Trophoblast cell (in vitro differentiated cells and primary cell): ENCODE measurements at regions not wholly inside any gene's neighbourhood (a gene's known extent, or its start where the extent isn't known, plus 50 kb on each side); places are given as distances from the start of the nearest gene placed in this dataset.
"Not testable (repeated sequence)": the region's sequence is repeated elsewhere in the genome, so short reads cannot be mapped to it uniquely, and the experiment has no call there.

Experiments
- DNase-seq, 2 donors: peaks; one replicate each; pipeline ENCODE4 v3.0.0-alpha.2; 2016
- H2AFZ ChIP-seq: 2 replicates; pipeline ENCODE4 v1.6.1; 2013; ENCODE audit warnings: low read length, moderate library complexity, mild to moderate bottlenecking; ENCODE audit not compliant: insufficient read depth, poor library complexity
- H2AK5ac ChIP-seq: 2 replicates; pipeline ENCODE4 v1.6.1; 2013; ENCODE audit warnings: mild to moderate bottlenecking, low read length
- H2BK120ac ChIP-seq: 2 replicates; pipeline ENCODE4 v1.6.1; 2013; ENCODE audit warnings: low read length, mild to moderate bottlenecking, moderate library complexity; ENCODE audit not compliant: insufficient read depth, poor library complexity
- H2BK12ac ChIP-seq: 2 replicates; pipeline ENCODE4 v1.6.1; 2013; ENCODE audit warnings: mild to moderate bottlenecking, low read length, moderate library complexity
- H2BK5ac ChIP-seq: 2 replicates; pipeline ENCODE4 v1.6.1; 2013; ENCODE audit warnings: low read length, low read depth, moderate library complexity, mild to moderate bottlenecking; ENCODE audit not compliant: poor library complexity
- H3K14ac ChIP-seq: 2 replicates; pipeline ENCODE4 v1.6.1; 2013; ENCODE audit warnings: mild to moderate bottlenecking, low read length
- H3K18ac ChIP-seq: 2 replicates; pipeline ENCODE4 v1.6.1; 2013; ENCODE audit warnings: mild to moderate bottlenecking, low read length
- H3K23ac ChIP-seq: 2 replicates; pipeline ENCODE4 v1.6.1; 2013; ENCODE audit warnings: low read length
- H3K27ac ChIP-seq: 2 replicates; pipeline ENCODE4 v1.5.1; 2013; ENCODE audit warnings: low read depth, mild to moderate bottlenecking, inconsistent platforms, low read length, moderate library complexity
- H3K27me3 ChIP-seq: 2 replicates; pipeline ENCODE4 v1.6.1; 2013; ENCODE audit warnings: inconsistent platforms, mild to moderate bottlenecking, low read length, moderate library complexity; ENCODE audit not compliant: insufficient read depth
- H3K36me3 ChIP-seq, 2 experiments: 1 replicate in 1 of 2; 2 replicates in 1 of 2; pipeline ENCODE4 v1.6.1; 2013; ENCODE audit warnings: low read length in 2 of 2, mild to moderate bottlenecking in 2 of 2, moderate library complexity in 1 of 2; ENCODE audit not compliant: insufficient read depth in 2 of 2, control insufficient read depth in 1 of 2
- H3K4ac ChIP-seq: 2 replicates; pipeline ENCODE4 v1.6.1; 2013; ENCODE audit warnings: low read depth, mild to moderate bottlenecking, low read length, moderate library complexity
- H3K4me1 ChIP-seq, 2 experiments: 1 replicate in 1 of 2; 2 replicates in 1 of 2; pipeline ENCODE4 v1.6.1; 2013; ENCODE audit warnings: low read length in 2 of 2, mild to moderate bottlenecking in 2 of 2, moderate library complexity in 1 of 2; ENCODE audit not compliant: insufficient read depth in 2 of 2, control insufficient read depth in 1 of 2
- H3K4me2 ChIP-seq: 2 replicates; pipeline ENCODE4 v1.6.1; 2013; ENCODE audit warnings: inconsistent platforms, mild to moderate bottlenecking, low read length, moderate library complexity
- H3K4me3 ChIP-seq: 2 replicates; pipeline ENCODE4 v1.5.1; 2013; ENCODE audit warnings: mild to moderate bottlenecking, low read depth, low read length, inconsistent platforms
- H3K79me1 ChIP-seq: one replicate; pipeline ENCODE4 v1.6.1; 2013; ENCODE audit warnings: low read length
- H3K79me2 ChIP-seq: 2 replicates; pipeline ENCODE4 v1.6.1; 2013; ENCODE audit warnings: low read length, mild to moderate bottlenecking; ENCODE audit not compliant: control insufficient read depth, insufficient read depth, poor library complexity
- H3K9ac ChIP-seq: 2 replicates; pipeline ENCODE4 v1.6.1; 2013; ENCODE audit warnings: mild to moderate bottlenecking, low read length
- H3K9me3 ChIP-seq: 2 replicates; pipeline ENCODE4 v1.6.1; 2013; ENCODE audit warnings: low read depth, mild to moderate bottlenecking, control low read depth, inconsistent platforms, low read length; ENCODE audit not compliant: insufficient read depth
- H4K12ac ChIP-seq: 2 replicates; pipeline ENCODE4 v1.6.1; 2013; ENCODE audit warnings: low read depth, mild to moderate bottlenecking, low read length, moderate library complexity
- H4K8ac ChIP-seq: 2 replicates; pipeline ENCODE4 v1.6.1; 2013; ENCODE audit warnings: low read depth, mild to moderate bottlenecking, low read length, moderate library complexity
- H4K91ac ChIP-seq: one replicate; pipeline ENCODE4 v1.6.1; 2013; ENCODE audit warnings: low read depth, mild to moderate bottlenecking, low read length, moderate library complexity
- WGBS: extraction: QIAGEN DNeasy Blood & Tissue Kit; methylation state at CpG from one replicate; pipeline ENCODE4 v1.1.7; 2013; ENCODE audit warnings: missing lambda C conversion rate; ENCODE audit not compliant: insufficient read length, insufficient coverage; ENCODE audit errors: extremely low coverage; 5-methylcytosine and 5-hydroxymethylcytosine counted together

DNA sequence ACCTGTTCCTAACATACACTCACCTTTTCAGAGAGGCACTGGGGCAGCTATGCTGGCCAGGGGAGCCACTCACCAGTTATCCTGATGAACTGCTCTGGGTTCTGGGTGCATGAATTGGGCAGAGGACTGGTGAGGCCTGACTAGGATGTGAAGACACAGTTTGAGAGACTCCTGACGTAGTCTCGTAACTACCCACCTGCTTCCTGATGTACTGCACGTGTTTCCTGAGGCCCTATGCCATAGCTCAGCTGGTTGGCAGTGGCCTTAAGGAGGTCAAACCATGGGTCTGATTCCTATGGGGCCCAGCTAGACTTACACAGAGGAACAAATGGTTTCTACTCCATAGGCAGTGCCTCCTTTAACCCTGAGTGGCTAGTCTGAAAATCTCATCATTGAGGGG is 351.7 kb upstream of the FRG2C start:
- not testable (repeated sequence) for H3K9ac ChIP-seq, H2BK120ac ChIP-seq, H4K12ac ChIP-seq, H3K23ac ChIP-seq, DNase-seq, H3K79me2 ChIP-seq, H3K36me3 ChIP-seq, H3K9me3 ChIP-seq, H3K4ac ChIP-seq, H4K91ac ChIP-seq, H3K4me2 ChIP-seq, H3K79me1 ChIP-seq, H2AK5ac ChIP-seq, H2AFZ ChIP-seq, H2BK5ac ChIP-seq, H3K14ac ChIP-seq, H4K8ac ChIP-seq, H3K27me3 ChIP-seq, H3K18ac ChIP-seq, H2BK12ac ChIP-seq, H3K27ac ChIP-seq, H3K4me3 ChIP-seq, H3K4me1 ChIP-seq
- WGBS, result no CpG with 5 or more reads among the region's 3 CpGs

DNA sequence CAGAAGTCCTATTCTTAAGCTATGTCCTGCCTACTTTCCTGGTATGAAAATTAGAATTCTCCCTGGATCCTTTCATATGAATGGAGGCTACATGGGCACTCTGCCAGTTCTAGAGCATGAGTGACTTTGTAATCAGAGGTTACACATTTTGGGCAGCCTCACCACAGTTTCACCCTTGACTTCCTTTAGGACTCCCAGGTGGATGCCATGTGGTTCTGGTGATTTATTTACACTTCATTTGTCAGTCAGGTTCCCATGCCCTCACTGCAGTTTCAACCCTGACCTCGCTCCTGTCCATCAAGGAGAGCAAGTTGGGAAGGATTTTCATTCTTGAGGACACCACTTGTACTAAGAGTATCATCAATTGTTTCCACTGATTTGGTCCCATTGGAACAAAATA is 344.4 kb upstream of the FRG2C start:
- whole genome bisulfite sequencing, result no CpG with 5 or more reads among the region's 1 CpG

DNA sequence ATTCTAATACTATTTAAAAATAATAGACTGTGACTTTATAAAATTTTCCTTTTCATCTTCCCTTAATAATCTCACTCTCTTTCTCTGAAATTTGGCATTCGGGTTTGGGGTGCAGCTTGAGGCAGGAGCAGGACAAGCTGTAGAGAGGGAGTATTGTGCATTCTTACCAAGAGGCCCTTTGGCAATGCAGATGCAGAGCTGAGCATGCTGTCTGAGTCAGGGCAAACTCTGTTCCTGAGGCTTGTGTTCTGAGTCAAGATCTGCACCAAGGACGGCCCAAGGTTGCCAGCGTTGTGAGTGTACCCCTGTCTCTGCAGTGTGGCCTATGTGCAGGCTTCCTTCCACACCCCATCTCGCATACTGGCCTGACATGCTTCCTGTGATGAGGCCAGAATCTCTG is 343.8 kb upstream of the FRG2C start:
- Histone ChIP-seq H2BK12ac (no peak overlapping the region), H3K27me3 (no peaks in the 10 kb centered on the region), H2AK5ac (no peak overlapping the region), H4K91ac (no peak overlapping the region), H3K79me2 (no peaks in the 10 kb centered on the region), H3K36me3 (no peaks in the 10 kb centered on the region), H3K79me1 (no peaks in the 10 kb centered on the region), H3K18ac (no peak overlapping the region), H2AFZ (no peak overlapping the region), H3K14ac (no peak overlapping the region), H3K9ac (no peak overlapping the region), H2BK5ac (no peak overlapping the region), H3K4ac (no peak overlapping the region), H3K4me2 (no peak overlapping the region), H3K23ac (no peak overlapping the region), H4K8ac (no peak overlapping the region), H4K12ac (no peak overlapping the region), H2BK120ac (no peak overlapping the region), H3K4me3 (no peak overlapping the region), H3K4me1 (no peaks in the 10 kb centered on the region), H3K27ac (no peak overlapping the region), H3K9me3 (no peaks in the 10 kb centered on the region)
- no CpG with 5 or more reads among the region's 4 CpGs for WGBS
- DNase-seq, result no peak

More for the DNA sequence above, 344.4 kb upstream of the FRG2C start:
- not testable (repeated sequence) for H3K27ac ChIP-seq, H2BK5ac ChIP-seq, DNase-seq, H2BK120ac ChIP-seq, H2BK12ac ChIP-seq, H3K4me1 ChIP-seq, H3K4me3 ChIP-seq, H3K36me3 ChIP-seq, H3K79me2 ChIP-seq, H3K4ac ChIP-seq, H4K8ac ChIP-seq, H4K12ac ChIP-seq, H3K27me3 ChIP-seq, H3K79me1 ChIP-seq, H3K4me2 ChIP-seq, H2AK5ac ChIP-seq, H3K18ac ChIP-seq, H3K9ac ChIP-seq, H2AFZ ChIP-seq, H3K9me3 ChIP-seq, H3K14ac ChIP-seq, H3K23ac ChIP-seq, H4K91ac ChIP-seq

DNA sequence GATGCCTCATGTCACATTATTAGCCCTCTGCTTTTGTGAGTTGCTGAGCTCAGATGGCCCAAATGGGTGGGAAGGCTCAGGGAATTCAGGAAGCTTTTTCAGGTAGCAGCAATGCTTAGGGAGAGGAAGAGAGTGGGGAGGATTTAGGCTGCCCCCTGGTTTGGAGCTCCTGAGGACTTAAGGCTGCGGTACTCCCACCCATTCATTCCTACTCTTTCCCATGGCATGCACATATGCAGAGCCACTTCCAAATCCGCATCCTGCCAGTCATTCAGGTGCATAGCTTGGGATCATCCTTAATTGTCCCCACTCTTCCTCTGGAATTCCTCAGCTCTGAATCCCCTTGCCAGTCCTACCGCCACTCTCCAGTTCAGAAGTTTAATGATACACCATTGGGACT is 343.1 kb upstream of the FRG2C start:
- no peaks in the 10 kb centered on the region for H3K36me3 ChIP-seq
- H3K27me3 ChIP-seq, result no peaks in the 10 kb centered on the region
- H2BK120ac ChIP-seq, result no peak overlapping the region
- no peak overlapping the region for H4K91ac ChIP-seq
- no peak overlapping the region for H3K4ac ChIP-seq
- H4K8ac ChIP-seq, result no peak overlapping the region
- H3K18ac ChIP-seq, result no peak overlapping the region
- H2AFZ ChIP-seq, result no peak overlapping the region
- H3K79me2 ChIP-seq, result no peaks in the 10 kb centered on the region
- no peak overlapping the region for H3K27ac ChIP-seq
- no peak overlapping the region for H4K12ac ChIP-seq
- H3K4me2 ChIP-seq, result no peak overlapping the region
- no peak overlapping the region for H2BK12ac ChIP-seq
- no peak overlapping the region for H3K4me3 ChIP-seq
- H2AK5ac ChIP-seq, result no peak overlapping the region
- no peaks in the 10 kb centered on the region for H3K79me1 ChIP-seq
- WGBS, result no CpG with 5 or more reads among the region's 3 CpGs
- H3K14ac ChIP-seq, result no peak overlapping the region
- no peak overlapping the region for H2BK5ac ChIP-seq
- H3K23ac ChIP-seq, result no peak overlapping the region
- H3K9ac ChIP-seq, result no peak overlapping the region
- H3K4me1 ChIP-seq, result no peaks in the 10 kb centered on the region
- H3K9me3 ChIP-seq, result no peaks in the 10 kb centered on the region
- DNase-seq, result no peak
